Frontal cortex (tissue), 3 donors: ENCODE measurements at regions not wholly inside any gene's neighbourhood (a gene's known extent, or its start where the extent isn't known, plus 50 kb on each side); places are given as distances from the start of the nearest gene placed in this dataset.
A peak's percentile ranks its signal among the peaks of the same experiment; 100 is the strongest.
"Not testable (repeated sequence)": the region's sequence is repeated elsewhere in the genome, so short reads cannot be mapped to it uniquely, and the experiment has no call there.

ENCODE experiments used
- DNase-seq, 2 donors: peaks; one replicate each; pipeline ENCODE4 v3.0.0; 2012; ENCODE audit warnings: low spot score in 2 of 2
- FAIRE-seq: peaks from 2 replicates; lab custom pipeline; 2012; peaks lifted over from hg19 to GRCh38; lab: Jason Lieb, UNC
- donor health status: control.
- donor health status: control.
- donor health status: control.

DNA sequence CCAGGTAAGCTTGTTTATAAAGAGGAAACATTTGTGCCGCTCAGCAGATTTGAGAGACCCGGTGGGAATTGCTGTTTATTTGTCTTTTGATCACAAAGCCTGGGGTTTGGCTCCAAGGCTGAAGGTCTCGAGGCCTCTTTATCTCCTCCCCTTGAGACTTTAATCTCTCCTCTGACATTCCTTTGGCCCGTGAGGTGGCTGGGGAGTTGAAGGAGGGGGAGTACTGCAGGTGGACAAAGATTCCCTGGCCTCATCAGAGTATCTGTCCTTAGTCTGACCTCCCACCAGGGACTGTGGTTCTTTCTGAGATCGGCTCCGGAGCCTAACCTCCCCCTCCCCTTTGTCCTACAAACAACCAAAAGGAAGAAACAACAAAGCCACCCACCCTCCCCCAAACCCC, 216.5 kb downstream of the MID1IP1 start:
- no peak for DNase-seq
- no peak for FAIRE-seq

- no peak for FAIRE-seq
- DNase-seq: no peak
Observed at GRCh38 chrX:39018541-39018940, 217.3 kb downstream of the MID1IP1 start.

- DNase-seq: no peak
- no peak for FAIRE-seq
Observed at GRCh38 chrX:39019056-39019455, 217.8 kb downstream of the MID1IP1 start.

- DNase-seq (no peak), FAIRE-seq (no peak)
Observed at GRCh38 chrX:39020051-39020669, 218.9 kb downstream of the MID1IP1 start.

GRCh38 chrX:39022106-39022505, 220.8 kb downstream of the MID1IP1 start:
- FAIRE-seq: no peak
- DNase-seq: no peak

DNA sequence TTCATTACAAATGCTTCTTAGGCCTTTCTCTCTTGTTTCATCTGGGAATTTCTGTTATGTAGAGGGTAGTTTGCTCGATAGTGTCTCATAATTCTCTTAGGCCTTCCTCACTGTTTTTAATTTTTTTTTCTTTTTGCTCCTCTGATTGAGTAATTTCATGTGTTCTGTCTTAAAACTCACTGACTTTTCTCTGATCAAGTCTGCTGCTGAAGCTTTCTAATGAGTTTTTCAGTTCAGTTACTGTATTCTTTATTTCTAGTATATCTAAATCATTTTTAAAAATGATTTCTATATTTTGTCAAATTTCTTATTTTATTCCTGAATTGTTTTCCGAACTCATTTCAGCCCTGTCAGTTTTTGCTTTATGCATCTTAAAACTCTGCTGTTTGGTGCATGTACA, 228.0 kb downstream of the MID1IP1 start:
- no peak for FAIRE-seq
- DNase-seq: no peak

DNA sequence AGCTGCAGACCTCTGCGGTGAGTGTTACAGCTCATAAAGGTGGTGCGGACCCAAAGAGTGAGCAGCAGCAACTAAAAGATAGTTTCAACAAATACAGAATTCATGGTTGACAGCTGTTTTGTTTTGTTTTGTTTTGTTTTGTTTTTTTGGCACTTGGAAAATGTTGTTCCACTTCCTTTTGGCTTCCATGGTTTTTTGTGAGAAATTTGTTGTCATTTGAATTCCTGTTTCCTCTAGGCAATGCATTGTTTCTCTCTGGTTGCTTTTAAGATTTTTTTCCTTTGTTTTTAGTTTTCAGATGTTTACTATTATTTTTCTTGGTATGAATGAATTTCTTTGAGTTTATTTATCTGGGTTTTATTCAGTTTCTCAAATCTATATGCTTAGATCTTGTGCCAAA, 229.4 kb downstream of the MID1IP1 start:
- no peak for DNase-seq
- no peak for FAIRE-seq

DNA sequence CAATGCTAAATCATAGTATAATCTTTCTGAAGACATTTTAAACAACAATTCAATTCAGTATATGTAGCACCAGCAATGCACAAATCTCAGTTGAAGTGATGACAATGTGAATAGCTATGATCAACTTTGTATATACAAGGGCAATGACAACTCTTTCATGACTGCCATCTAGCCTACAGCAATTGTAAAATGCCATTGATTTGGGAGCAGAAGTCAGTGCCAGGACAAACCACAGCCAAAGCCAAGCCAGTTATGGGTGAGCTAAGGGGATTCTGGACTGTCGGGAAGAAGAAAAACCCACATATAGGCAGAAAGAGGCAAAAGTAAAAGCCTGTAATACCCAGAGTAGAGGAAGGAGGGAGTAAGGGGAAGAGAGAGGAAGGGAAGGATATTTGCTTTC, 238.6 kb downstream of the MID1IP1 start:
- DNase-seq (no peak), FAIRE-seq (no peak)

DNA sequence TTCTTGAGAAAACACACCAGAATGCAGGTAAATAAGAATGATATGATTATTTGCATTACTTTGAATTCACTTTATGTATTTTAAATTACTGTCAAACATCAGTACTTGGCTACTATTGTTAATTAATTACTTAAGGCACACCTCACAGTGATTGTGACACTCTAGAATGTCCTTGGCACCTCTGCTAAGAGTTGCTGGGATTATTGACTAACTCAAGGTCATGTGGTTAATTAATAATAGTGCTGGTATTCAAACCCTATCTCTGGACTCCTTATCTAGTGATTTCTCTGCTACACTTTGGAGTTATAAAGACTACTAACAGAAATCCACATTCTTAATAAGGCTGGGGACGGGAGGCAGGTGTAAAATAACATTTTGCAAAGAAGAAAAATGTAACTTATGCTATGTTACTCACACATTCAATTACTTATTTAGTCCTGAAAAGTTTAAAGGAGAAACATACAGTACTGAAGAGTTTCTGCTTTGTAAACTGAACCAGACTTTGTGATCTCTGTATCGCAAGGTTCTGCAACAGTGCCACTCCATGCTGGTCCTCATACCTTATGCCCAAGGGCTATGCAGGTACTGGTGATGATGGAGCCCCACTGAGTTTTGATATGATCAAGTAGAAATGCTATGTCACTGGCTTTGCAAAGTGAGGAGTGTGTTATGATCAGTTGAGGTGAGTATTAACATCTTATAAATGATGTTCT, 242.7 kb downstream of the MID1IP1 start:
- FAIRE-seq (no peak), DNase-seq (no peak)

DNA sequence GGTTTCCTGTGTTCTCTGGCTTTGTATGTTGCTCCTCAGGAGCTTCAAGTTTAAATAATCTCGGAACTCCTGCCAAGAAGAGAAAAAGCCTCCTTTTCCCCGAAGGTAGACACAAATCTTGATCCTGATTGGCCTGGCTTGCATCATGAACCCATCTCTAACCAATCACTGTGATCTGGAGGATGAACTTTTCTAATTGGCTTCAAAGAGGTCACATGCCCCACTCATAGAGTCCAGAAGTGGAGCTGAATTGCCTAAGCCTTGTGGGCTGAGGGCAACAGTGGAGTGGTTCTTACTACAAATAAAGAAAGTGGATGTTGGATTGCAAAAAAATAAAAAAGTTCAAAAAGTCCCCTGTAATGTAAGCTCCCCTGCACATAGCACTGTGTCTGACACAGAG, 245.9 kb downstream of the MID1IP1 start:
- DNase-seq (no peak), FAIRE-seq (no peak)

DNA sequence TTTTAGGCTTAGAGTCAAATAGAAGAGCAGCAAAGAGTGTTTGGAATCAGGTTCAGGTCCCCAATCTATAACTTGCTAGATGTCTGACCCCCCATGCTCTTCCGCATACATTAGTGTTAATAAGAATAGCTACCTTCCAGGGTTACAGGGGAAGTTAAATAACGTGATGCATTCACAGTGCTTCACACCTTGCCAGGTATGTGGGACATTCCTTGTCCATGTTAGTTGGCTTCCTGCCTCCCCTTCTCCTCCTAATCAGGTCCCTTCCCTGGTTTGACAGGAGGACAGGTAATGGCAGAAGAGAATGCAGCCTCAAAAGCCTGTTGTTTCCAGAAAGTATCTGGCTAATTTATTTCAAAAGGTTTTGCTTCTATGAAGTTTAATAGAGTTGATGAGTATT, 248.7 kb downstream of the MID1IP1 start:
- no peak for DNase-seq
- FAIRE-seq: no peak

DNA sequence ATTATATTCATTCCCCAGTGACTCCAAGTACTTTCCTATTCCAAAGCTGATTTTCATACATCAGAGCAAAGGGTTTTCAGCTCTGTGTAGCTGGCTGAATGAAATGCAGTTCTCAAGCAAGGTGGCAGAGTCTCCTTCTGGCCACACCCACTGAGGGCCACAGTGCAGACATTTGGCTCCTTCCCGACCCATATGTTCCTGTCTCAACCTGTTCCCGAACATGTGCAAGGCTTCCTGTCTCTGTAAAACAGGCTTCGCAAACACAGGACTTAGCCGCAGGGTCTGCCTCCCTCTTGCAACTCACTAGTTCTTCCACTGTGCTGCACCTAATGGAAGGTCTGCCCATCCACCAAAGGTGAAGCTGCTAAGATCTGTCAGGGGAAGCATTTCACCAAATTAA, 249.2 kb downstream of the MID1IP1 start:
- DNase-seq (no peak), FAIRE-seq (no peak)

DNA sequence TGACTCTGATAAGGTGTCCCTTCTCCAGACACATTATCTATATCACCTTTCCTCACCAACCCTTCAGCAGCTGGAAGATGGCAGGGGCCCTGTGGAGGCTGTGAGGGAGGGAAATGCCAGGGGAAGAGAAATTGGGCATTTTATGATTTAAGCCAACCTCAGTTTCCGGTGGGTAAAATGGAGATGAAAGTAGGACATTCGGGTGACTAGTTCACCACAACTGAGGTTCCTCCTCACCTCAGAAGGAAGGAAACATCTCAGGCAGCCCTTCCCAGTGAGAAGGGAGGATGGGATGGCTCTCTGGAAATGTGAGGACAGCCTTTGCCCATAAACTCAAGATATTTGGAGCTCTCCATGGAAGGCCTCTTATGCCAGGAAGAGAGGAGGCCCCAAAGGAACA, 251.5 kb downstream of the MID1IP1 start:
- DNase-seq (no peak), FAIRE-seq (no peak)

- DNase-seq: no peak
- FAIRE-seq: no peak
Observed at GRCh38 chrX:39058724-39059123, 257.5 kb downstream of the MID1IP1 start.

GRCh38 chrX:39059866-39060265, 258.6 kb downstream of the MID1IP1 start:
- no peak for DNase-seq
- no peak for FAIRE-seq

- DNase-seq (no peak), FAIRE-seq (no peak)
Observed at GRCh38 chrX:39063037-39063436, 261.8 kb downstream of the MID1IP1 start.

DNA sequence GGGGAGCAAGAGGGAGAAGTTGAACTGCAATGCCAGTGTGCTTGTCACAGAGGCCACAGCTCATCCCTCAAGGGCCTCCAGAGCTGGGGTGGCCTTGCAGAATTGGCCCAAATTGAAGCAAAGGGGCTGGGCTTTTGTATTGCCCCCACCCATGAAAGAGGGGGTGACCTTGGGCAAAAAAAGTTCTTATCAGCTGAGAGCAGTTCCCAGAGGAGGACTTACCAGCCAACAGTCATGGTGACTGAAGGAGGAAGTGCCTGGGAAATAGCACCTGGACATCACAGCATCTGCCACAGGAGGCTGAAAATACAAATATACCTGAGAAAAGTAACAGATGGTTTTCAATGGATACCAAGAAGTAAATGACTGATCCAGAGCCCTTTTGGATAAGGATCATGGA, 262.4 kb downstream of the MID1IP1 start:
- no peak for FAIRE-seq
- no peak for DNase-seq

- peak in 1 of 2 donors; percentile 4 for DNase-seq
- FAIRE-seq: no peak
Observed at GRCh38 chrX:39065051-39065871, 264.0 kb downstream of the MID1IP1 start.

GRCh38 chrX:39067866-39068265, 266.6 kb downstream of the MID1IP1 start:
- no peak for FAIRE-seq
- no peak for DNase-seq

DNA sequence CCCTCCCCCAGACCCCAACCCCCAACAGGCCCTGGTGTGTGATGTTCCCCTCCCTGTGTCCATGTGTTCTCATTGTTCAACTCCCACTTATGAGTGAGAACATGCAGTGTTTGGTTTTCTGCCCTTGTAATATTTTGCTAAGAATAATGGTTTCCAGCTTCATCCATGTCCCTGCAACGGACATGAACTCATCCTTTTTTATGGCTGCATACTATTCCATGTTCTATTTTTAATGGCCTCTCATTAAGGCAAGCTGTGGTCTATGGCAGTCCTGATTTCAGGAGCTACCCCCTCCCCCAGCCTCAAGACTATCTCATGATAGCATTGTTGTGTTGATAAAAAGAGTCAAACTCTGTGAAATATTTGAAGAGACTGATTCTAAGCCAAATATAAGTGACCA, 267.4 kb downstream of the MID1IP1 start:
- FAIRE-seq, DNase-seq: not testable (repeated sequence)

DNA sequence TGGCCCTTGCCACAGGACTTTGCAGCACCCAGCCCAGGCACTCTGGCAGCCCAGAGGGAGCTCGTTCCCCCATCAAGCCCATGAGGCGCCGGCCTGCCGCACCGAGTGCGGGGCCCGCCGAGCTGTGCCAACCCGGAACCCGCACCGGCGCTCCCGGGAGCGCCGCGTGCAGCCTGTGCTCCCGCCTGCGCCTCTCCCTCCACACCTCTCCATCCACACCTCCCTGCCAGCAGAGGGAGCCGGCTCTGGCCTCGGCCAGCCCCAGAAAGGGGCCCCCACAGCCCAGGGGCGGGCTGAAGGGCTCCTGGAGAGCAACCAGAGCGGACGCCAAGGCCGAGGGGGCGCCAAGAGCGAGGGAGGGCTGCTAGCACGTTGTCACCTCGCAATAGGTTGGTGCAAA, 268.8 kb downstream of the MID1IP1 start:
- FAIRE-seq: no peak
- no peak for DNase-seq
